H9 (cell line): ENCODE measurements at regions not wholly inside any gene's neighbourhood (a gene's known extent, or its start where the extent isn't known, plus 50 kb on each side); places are given as distances from the start of the nearest gene placed in this dataset.
A peak's percentile ranks its signal among the peaks of the same experiment; 100 is the strongest.

Experiments used
- DNase-seq: peaks from one replicate; pipeline ENCODE4 v3.0.0-alpha.2; 2017
- H2AFZ ChIP-seq: one replicate; pipeline ENCODE4 v1.6.1; 2013; ENCODE audit warnings: mild to moderate bottlenecking, low read length, control low read depth, moderate library complexity
- H2AK5ac ChIP-seq: 2 replicates; pipeline ENCODE4 v1.6.1; 2013; ENCODE audit warnings: low read length, control low read depth, mixed read lengths; ENCODE audit not compliant: insufficient read length
- H2BK120ac ChIP-seq: one replicate; pipeline ENCODE4 v1.6.1; 2013; ENCODE audit warnings: low read depth, mild to moderate bottlenecking, low read length, control low read depth, inconsistent platforms; ENCODE audit not compliant: poor library complexity, severe bottlenecking
- H2BK12ac ChIP-seq: 2 replicates; pipeline ENCODE4 v1.6.1; 2013; ENCODE audit warnings: low read length, control low read depth, mixed read lengths, low read depth; ENCODE audit not compliant: insufficient read length
- H2BK15ac ChIP-seq: 2 replicates; pipeline ENCODE4 v1.6.1; 2013; ENCODE audit warnings: low read depth, low read length, control low read depth
- H2BK20ac ChIP-seq: one replicate; pipeline ENCODE4 v1.6.1; 2013; ENCODE audit warnings: low read depth, mild to moderate bottlenecking, low read length, control low read depth, inconsistent platforms; ENCODE audit not compliant: poor library complexity, severe bottlenecking
- H2BK5ac ChIP-seq: 2 replicates; pipeline ENCODE4 v1.6.1; 2013; ENCODE audit warnings: low read length, control low read depth, mixed read lengths; ENCODE audit not compliant: insufficient read length
- H3K14ac ChIP-seq: 2 replicates; pipeline ENCODE4 v1.6.1; 2013; ENCODE audit warnings: low read length, control low read depth; ENCODE audit not compliant: insufficient read depth
- H3K18ac ChIP-seq: 2 replicates; pipeline ENCODE4 v1.6.1; 2013; ENCODE audit warnings: low read depth, mild to moderate bottlenecking, mixed read lengths, low read length, control low read depth; ENCODE audit not compliant: insufficient read length
- H3K23ac ChIP-seq: 2 replicates; pipeline ENCODE4 v1.6.1; 2013; ENCODE audit warnings: low read length, control low read depth, mixed read lengths, low read depth; ENCODE audit not compliant: insufficient read length
- H3K23me2 ChIP-seq: 2 replicates; pipeline ENCODE4 v1.6.1; 2013; ENCODE audit warnings: low read depth, mild to moderate bottlenecking, mixed read lengths, low read length, control low read depth; ENCODE audit not compliant: insufficient read length, poor library complexity, severe bottlenecking
- H3K27ac ChIP-seq: 2 replicates; pipeline ENCODE4 v1.5.1; 2013; ENCODE audit warnings: low read length, control low read depth, mixed read lengths, low read depth; ENCODE audit not compliant: insufficient read length
- H3K27me3 ChIP-seq: 2 replicates; pipeline ENCODE4 v1.6.1; 2013; ENCODE audit warnings: low read length, control low read depth, inconsistent platforms; ENCODE audit not compliant: insufficient read depth
- H3K4ac ChIP-seq: 2 replicates; pipeline ENCODE4 v1.6.1; 2013; ENCODE audit warnings: low read depth, mild to moderate bottlenecking, control low read depth, inconsistent platforms, low read length, moderate library complexity
- H3K4me1 ChIP-seq: 2 replicates; pipeline ENCODE4 v1.6.1; 2013; ENCODE audit warnings: low read length, control low read depth, inconsistent platforms; ENCODE audit not compliant: insufficient read depth
- H3K4me2 ChIP-seq: 2 replicates; pipeline ENCODE4 v1.6.1; 2013; ENCODE audit warnings: low read length, control low read depth, mixed read lengths; ENCODE audit not compliant: insufficient read length, insufficient read depth
- H3K56ac ChIP-seq: 2 replicates; pipeline ENCODE4 v1.6.1; 2013; ENCODE audit warnings: low read depth, mild to moderate bottlenecking, mixed read lengths, low read length, control low read depth; ENCODE audit not compliant: insufficient read length
- H3K79me1 ChIP-seq: 2 replicates; pipeline ENCODE4 v1.6.1; 2013; ENCODE audit warnings: low read depth, mild to moderate bottlenecking, moderate library complexity, low read length, control low read depth, inconsistent platforms; ENCODE audit not compliant: insufficient read depth, poor library complexity, severe bottlenecking
- H3K79me2 ChIP-seq: 2 replicates; pipeline ENCODE4 v1.6.1; 2013; ENCODE audit warnings: low read length, control low read depth, inconsistent platforms; ENCODE audit not compliant: insufficient read depth
- H3K9ac ChIP-seq: 2 replicates; pipeline ENCODE4 v1.6.1; 2013; ENCODE audit warnings: low read length, control low read depth, mixed read lengths; ENCODE audit not compliant: insufficient read length; ENCODE audit errors: extremely low read depth
- H3K9me3 ChIP-seq: one replicate; pipeline ENCODE4 v1.6.1; 2013; ENCODE audit warnings: low read depth, low read length, inconsistent platforms; ENCODE audit not compliant: control insufficient read depth
- H3T11ph ChIP-seq: one replicate; pipeline ENCODE4 v1.6.1; 2013; ENCODE audit warnings: mild to moderate bottlenecking, low read length, control low read depth, inconsistent platforms
- H4K20me1 ChIP-seq: one replicate; pipeline ENCODE4 v1.6.1; 2013; ENCODE audit not compliant: control insufficient read depth, insufficient read length, insufficient read depth
- H4K5ac ChIP-seq: 2 replicates; pipeline ENCODE4 v1.6.1; 2013; ENCODE audit warnings: low read depth, mild to moderate bottlenecking, mixed read lengths, low read length, control low read depth; ENCODE audit not compliant: insufficient read length
- H4K8ac ChIP-seq: replicated peaks from 2 replicates; pipeline ENCODE4 v1.6.1; 2013; ENCODE audit warnings: low read length, control low read depth, mixed read lengths, low read depth; ENCODE audit not compliant: insufficient read length
- H4K91ac ChIP-seq: 2 replicates; pipeline ENCODE4 v1.6.1; 2013; ENCODE audit warnings: low read depth, mild to moderate bottlenecking, moderate library complexity, mixed read lengths, low read length, control low read depth; ENCODE audit not compliant: insufficient read length
- H3K27ac Mint-ChIP-seq, 3 experiments: 2 replicates in 2 of 3; 3 replicates in 1 of 3; pipeline ENCODE4 v1.8.0; 2020 to 2021; ENCODE audit warnings: mixed read lengths in 3 of 3, mild to moderate bottlenecking in 1 of 3, moderate library complexity in 1 of 3
- H3K27me3 Mint-ChIP-seq: 2 replicates; pipeline ENCODE4 v1.8.0; 2021; ENCODE audit warnings: low read depth, mild to moderate bottlenecking, moderate library complexity, mixed read lengths
- H3K36me3 Mint-ChIP-seq, 3 experiments: 2 replicates in 2 of 3; 3 replicates in 1 of 3; pipeline ENCODE4 v1.8.0; 2020 to 2021; ENCODE audit warnings: low read depth in 3 of 3, mixed read lengths in 3 of 3; ENCODE audit not compliant: insufficient read depth in 1 of 3
- H3K4me1 Mint-ChIP-seq, 2 experiments: 2 replicates each; pipeline ENCODE4 v1.8.0; 2020; ENCODE audit warnings: mixed read lengths in 2 of 2
- H3K4me3 Mint-ChIP-seq, 2 experiments: 2 replicates in 1 of 2; 3 replicates in 1 of 2; pipeline ENCODE4 v1.8.0; 2020 to 2021; ENCODE audit warnings: mild to moderate bottlenecking in 2 of 2, mixed read lengths in 2 of 2, moderate library complexity in 1 of 2
- H3K9me3 Mint-ChIP-seq, 2 experiments: 2 replicates in 1 of 2; 3 replicates in 1 of 2; pipeline ENCODE4 v1.8.0; 2020; ENCODE audit warnings: mild to moderate bottlenecking in 2 of 2, mixed read lengths in 2 of 2, moderate library complexity in 1 of 2
- WGBS: extraction: QIAGEN DNeasy Blood & Tissue Kit; methylation state at CpG from one replicate; pipeline ENCODE4 v1.1.7; 2013; ENCODE audit warnings: missing lambda C conversion rate, low lambda C conversion rate, mixed read lengths; ENCODE audit not compliant: insufficient read length; ENCODE audit errors: extremely low coverage; 5-methylcytosine and 5-hydroxymethylcytosine counted together
- TF ChIP-seq, protein P1 (sequence below): fragments of 200-600 bp; sonication (generic); conservative IDR thresholded peaks from 3 replicates; pipeline ENCODE4 v1.8.0; 2021; ENCODE audit warnings: antibody characterized with exemption, mild to moderate bottlenecking

DNA sequence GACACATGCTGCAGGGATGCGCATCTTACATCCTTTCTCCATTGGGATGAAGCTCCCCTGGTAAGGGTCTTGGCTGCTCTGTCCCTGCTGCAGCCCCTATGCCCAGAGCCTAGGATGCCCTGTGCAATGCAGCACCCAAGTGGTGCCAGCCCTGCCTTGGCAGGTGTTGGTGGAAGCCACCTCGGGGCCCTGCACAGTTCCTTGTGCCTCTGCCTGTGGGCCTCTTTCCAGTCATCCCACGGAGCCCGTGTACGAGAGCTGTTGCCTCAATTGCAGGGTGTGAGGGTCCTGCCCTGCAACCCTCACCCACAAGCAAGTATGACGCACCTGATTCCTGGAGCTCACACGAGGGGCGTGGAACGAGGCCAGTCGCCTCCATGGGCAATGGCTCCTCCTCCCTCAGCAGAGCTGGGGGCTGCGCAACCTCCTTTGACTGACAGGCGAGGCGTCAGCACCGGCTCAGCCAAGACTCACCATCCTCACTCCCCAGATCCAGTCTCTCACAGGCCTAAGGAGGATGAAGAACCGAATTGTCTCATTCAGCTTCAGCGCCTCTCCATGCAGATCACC lies 719.6 kb downstream of the BRD1 start:
- peak overlapping the region; percentile 17; the same call in 1 of the 2 replicates for H3K14ac ChIP-seq
- no peaks in the 10 kb centered on the region for H3K27me3 ChIP-seq
- Mint-ChIP-seq H3K27ac (no peak overlapping the region), H3K9me3 (no peaks in the 10 kb centered on the region), H3K27me3 (peaks cover 7% of the 10 kb centered on the region), H3K4me1 (peaks cover 6% of the 10 kb centered on the region in 2 experiments; a peak in 2 of 4 replicates), H3K4me3 (no peak overlapping the region), H3K36me3 (no peaks in the 10 kb centered on the region)
- no CpG with 5 or more reads among the region's 16 CpGs for WGBS
- H3K4me1 ChIP-seq = no peaks in the 10 kb centered on the region
- no peak overlapping the region for H2BK12ac ChIP-seq
- no peak overlapping the region for H3K9ac ChIP-seq
- TF ChIP-seq, protein P1, sequence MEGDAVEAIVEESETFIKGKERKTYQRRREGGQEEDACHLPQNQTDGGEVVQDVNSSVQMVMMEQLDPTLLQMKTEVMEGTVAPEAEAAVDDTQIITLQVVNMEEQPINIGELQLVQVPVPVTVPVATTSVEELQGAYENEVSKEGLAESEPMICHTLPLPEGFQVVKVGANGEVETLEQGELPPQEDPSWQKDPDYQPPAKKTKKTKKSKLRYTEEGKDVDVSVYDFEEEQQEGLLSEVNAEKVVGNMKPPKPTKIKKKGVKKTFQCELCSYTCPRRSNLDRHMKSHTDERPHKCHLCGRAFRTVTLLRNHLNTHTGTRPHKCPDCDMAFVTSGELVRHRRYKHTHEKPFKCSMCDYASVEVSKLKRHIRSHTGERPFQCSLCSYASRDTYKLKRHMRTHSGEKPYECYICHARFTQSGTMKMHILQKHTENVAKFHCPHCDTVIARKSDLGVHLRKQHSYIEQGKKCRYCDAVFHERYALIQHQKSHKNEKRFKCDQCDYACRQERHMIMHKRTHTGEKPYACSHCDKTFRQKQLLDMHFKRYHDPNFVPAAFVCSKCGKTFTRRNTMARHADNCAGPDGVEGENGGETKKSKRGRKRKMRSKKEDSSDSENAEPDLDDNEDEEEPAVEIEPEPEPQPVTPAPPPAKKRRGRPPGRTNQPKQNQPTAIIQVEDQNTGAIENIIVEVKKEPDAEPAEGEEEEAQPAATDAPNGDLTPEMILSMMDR = no peak
- H2AFZ ChIP-seq = no peak overlapping the region
- no peaks in the 10 kb centered on the region for H3K79me1 ChIP-seq
- H2BK15ac ChIP-seq = no peak overlapping the region
- H4K5ac ChIP-seq = no peak overlapping the region
- H3K56ac ChIP-seq = no peak overlapping the region
- no peak overlapping the region for H3T11ph ChIP-seq
- no peak overlapping the region for H3K18ac ChIP-seq
- no peak overlapping the region for H2AK5ac ChIP-seq
- no peak overlapping the region for H2BK120ac ChIP-seq
- no peaks in the 10 kb centered on the region for H3K9me3 ChIP-seq
- H3K4ac ChIP-seq = no peak overlapping the region
- no peak overlapping the region for H2BK5ac ChIP-seq
- no peak overlapping the region for H3K23ac ChIP-seq
- H4K20me1 ChIP-seq = no peaks in the 10 kb centered on the region
- H3K79me2 ChIP-seq = no peaks in the 10 kb centered on the region
- H4K91ac ChIP-seq = no peak overlapping the region
- H3K4me2 ChIP-seq = no peak overlapping the region
- no peak for DNase-seq
- no peak overlapping the region for H3K27ac ChIP-seq
- H2BK20ac ChIP-seq = no peak overlapping the region
- no peak overlapping the region for H4K8ac ChIP-seq
- no peaks in the 10 kb centered on the region for H3K23me2 ChIP-seq
